GM18858 (cell line): ENCODE measurements at regions not wholly inside any gene's neighbourhood (a gene's known extent, or its start where the extent isn't known, plus 50 kb on each side); places are given as distances from the start of the nearest gene placed in this dataset.

Experiments
- ATAC-seq: cut with Tn5 transposase; IDR thresholded peaks from one replicate; pipeline ENCODE4 v1.9.1; 2021; ENCODE audit not compliant: unreplicated experiment

DNA sequence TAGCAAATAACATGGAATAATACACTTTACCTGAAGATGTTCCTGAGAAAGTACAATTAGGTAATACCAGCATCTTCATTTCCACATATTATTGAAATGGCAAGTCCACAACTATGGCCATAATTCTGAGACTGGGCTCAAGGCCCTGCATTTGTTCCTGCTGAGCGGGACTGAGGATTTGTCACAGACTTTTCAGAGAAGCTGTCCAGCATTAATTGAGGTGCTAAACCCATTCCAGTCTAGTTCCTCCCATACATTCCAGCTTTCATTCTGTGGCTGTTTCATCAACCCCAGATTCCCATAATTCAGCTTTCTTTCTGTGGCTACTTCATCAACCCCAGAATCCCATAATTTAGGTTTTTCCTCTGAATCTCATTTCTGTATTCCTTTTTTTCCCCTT lies 293.4 kb upstream of the GBE1 start:
- ATAC-seq = no peak

DNA sequence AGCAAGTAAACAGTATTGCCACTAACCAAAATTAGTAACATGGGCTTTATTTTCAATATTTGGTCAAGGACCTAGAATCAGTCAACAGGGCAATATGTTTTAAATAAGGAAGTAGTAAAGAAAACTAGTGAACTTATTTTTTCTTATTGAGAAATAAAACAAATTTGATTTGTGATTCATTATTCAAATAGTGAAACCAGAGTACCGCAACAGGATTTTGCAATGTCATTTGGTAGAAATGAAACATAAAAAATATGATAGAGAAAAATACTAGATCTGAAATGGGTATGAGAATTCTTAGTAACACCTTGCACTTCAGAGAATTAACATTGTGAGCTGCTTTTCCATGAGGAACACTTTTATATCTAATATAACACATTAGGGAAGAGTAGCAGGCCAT lies 291.8 kb upstream of the GBE1 start:
- ATAC-seq = no peak

DNA sequence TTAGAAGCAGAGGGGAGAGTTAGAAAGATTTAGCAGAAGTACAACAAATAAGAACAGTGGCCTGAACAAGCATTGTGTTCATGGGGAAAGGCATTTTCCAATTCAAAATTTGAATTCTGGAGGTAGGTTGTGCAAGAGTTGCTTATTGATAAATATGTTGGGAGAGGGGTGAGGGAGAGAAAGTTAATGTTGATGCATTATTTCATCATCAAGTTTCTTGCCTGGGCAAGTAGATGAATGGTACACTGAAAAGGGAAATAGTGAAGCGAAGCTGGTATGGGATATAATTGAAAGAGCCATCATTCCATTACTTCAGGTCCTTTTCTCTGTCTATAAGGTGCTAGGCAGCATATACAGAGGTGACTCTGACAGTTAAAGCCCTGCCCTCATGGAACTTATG lies 288.9 kb upstream of the GBE1 start:
- ATAC-seq = no peak

DNA sequence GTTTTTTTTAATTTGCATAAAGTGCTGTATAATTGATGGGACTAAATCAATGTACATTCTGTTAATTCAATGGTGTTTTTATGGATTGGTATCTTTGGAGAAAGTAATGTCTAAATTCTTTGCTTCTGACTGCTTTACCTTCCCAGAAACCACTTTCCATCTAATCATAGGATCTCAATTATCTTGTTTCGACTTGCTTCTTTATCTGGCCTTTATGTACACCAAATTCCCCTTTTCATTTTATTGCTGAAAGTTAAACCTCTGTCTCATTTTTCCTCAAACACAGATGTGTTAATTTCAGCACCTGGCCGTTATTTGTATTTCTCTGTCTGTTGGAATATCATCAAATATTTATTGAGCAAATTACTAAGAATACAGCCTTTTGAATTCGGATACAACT lies 287.3 kb upstream of the GBE1 start:
- no peak for ATAC-seq

DNA sequence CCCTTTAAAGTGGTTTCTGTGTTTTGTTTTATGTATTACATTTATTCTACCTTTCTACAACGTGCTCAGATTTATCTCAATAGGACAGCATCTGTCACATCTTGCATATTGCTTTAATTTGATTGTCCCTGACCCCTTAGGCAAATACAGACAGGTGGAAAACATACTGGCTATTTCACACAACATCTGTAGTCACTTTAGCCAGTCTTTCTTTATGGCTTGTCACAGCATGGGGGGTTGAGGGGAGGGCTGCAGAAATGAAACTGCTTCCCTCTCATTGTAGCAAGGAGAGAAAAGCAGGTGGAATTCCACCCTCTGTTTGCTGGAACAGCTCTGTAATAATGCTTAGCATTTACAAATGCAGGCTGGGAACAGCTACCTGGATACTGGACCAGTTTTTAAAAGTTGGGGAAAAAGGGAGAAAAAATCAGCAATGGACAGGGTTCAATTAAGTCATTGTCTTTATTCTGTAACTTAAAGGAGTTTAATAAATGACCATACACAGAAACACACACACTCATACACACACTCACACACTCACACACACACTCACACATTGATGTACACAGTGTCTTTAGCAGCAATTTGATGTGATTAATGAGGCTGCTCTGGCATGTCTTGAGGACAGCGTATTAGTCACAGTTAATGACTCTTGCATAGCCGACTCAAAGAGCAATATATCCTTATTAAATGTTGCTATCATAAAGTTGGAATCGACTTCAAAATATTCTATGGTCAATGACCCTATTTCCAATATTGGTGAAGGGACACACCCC lies 283.7 kb upstream of the GBE1 start:
- no peak for ATAC-seq

DNA sequence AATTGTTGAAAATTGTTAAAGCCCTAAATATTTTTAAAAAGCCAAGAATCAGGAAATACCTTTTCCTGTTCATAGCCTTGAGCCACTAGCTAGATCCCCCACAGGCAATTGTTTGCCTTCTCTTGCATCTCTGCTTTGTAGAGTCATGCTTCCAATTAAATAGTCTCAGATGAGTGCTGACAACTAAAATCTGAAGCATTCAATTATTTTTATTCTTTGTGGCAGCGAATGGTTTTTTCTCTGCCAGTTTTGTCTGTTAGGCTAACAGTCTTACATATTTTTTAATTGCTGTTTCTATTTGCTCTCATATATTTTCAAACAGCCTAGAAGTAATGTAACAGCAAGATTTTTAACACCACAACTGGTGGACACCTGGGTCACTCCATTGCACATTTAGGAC lies 277.1 kb upstream of the GBE1 start:
- ATAC-seq = no peak

DNA sequence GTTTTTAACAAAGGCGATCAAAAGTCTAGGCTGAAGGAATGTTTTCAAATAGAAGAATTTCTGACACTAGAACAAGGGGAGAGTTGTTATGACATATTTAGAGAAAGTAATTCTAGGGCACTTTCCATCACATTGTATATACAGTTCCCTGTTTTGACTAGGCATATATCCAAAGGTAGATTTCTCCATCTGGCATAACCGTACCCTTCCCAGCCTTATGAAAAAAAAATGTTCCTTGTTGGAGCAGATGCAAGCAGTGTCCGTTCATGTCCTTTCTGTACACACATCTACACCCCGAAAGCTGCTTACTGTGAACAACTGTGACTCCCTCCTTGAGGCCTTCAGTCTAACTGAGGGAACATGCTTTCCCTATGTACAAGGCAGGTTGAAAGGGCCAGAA lies 271.7 kb upstream of the GBE1 start:
- no peak for ATAC-seq

DNA sequence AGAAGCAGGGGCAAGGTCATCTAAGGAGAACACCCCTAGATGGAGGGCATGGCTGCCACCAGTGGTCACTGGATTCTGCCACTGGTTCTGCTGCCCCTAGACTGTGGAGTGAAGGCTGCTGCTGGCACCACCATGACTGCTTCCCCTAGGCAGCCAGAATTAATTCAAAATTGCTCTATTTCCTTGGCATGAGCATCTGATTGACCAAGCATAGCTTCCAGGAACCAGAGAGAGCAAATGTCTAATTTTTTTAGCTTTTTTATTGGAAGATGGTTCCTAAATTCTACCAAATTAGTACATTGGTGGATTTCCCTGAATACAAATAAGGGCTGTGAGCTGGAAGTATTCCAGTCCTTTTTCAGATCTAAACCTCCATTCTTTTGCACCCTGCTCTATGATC lies 270.2 kb upstream of the GBE1 start:
- no peak for ATAC-seq

DNA sequence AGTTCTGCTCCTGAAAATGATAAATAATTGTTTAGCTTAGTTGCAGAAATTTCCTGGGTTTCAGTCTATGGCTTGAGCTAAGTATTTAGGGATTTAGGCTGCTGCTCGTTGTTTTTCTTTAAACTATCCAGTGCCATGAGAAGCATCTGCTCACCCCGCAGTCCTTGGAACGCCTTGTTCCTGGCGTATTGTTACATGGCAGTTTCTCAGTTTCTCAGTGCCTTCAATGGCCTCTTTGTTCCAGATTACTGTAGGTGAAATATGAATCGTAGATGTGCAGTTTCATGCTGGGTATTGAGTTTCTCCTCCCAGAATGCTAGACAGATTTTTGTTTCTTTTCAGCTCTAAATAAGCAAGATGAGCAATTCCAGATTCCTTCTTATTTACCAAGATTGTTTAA lies 269.5 kb upstream of the GBE1 start:
- no peak for ATAC-seq

DNA sequence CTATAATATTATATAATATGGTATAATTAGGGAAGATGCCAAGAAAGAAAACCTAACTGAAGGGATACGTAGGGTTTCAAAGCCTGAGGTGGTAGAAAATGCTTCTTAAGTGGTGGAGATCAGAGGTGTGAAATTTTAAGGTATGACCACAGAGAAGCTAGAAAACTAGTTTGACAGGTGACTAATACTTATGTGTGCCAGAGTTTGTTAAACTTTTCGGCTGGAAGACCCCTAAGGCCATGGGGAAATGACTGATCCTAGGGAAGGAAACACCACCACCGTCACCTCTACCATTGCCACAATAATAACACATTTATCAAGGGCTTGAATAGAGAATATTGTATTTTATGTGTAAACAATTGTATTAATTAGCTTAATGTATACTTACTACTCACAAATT lies 261.4 kb upstream of the GBE1 start:
- ATAC-seq = no peak

DNA sequence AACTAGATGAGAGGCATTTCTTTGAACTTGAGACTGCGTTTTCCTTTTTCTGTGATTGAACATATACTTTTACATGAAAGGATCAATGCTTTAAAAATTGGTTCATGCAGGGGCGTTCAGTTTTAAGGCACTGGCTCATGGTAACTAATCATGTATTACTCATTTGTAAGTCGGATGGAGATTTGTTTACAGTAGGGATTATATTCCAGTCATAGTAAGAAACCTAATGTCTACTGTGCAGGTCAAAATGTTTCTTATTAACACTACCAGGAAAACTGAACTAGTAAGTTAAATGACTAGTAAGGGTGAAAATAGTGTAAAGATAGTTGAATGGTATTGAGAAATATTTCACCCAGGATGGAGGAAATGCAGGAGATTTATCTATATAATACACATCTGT lies 258.8 kb upstream of the GBE1 start:
- ATAC-seq = no peak

DNA sequence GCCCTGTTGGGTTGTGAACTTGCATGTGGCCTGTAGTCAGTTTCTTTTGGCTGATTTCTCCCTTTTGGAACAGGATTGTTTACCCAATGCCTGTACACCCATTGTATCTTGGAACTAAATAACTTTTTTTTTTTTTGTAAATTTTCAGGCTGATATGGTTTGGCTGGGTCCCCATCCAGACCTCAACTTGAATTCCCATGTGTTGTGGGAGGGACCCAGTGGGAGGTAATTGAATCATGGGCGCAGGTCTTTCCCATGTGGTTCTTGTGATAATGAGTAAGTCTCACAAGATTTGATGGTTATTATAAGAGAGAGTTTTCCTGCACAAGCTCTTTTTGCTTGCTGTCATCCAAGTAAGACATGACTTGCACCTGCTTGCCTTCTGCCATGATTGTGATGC lies 253.8 kb upstream of the GBE1 start:
- no peak for ATAC-seq

DNA sequence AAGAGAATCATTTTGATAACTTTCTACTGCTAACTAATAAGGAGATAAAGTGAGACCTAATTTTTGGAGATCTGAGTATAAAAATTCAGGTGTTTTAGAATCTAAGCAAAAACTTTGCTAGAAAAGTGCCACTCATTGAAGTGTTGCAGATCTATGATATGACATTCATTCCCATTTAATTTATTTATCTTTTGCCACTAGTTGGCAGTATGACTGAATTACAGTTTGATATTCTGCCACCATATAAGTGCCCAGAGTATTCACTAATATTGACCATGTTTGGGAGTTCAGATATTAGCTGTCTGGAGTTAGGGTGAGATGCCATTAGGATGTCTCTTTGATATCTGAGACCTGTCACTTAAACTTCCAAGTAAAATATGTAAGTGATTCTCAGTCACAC lies 251.3 kb upstream of the GBE1 start:
- no peak for ATAC-seq

DNA sequence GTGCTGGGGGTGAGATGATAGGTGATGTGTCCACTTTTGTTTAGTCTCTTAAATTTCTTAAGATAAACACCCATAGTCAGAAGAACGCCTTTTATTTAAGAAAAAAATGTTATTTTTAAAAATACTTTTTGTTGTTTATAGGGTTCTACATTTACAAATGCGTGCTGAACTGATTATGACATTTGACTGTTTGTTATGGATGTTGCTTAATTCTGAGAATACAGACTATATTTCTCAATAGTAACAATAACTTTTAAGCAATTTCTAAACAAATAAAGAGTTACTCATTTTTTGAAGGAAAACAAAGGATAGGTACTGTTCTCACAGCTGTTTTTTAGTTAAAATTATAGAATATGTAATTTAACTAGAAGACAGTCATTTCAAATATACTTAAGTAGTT lies 249.9 kb upstream of the GBE1 start:
- ATAC-seq = no peak

DNA sequence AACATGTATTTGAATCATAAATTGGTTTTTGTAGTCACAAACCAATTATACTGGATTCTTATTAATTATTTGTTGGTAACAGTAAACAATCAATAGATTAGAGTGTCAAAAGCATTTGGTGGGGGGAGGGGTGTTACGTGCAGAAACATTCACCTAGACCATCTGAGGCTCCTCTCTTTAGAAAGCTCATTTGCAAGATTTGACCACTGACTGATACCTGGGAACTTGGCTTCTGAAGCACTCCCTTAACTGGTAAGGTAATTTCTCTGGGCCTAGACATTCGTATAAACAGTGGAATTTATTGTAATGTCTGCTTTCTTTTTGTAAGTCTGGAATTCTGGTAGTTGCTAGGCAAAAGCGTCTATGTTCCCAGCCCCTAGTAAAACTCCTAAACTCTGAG lies 243.8 kb upstream of the GBE1 start:
- ATAC-seq = no peak

DNA sequence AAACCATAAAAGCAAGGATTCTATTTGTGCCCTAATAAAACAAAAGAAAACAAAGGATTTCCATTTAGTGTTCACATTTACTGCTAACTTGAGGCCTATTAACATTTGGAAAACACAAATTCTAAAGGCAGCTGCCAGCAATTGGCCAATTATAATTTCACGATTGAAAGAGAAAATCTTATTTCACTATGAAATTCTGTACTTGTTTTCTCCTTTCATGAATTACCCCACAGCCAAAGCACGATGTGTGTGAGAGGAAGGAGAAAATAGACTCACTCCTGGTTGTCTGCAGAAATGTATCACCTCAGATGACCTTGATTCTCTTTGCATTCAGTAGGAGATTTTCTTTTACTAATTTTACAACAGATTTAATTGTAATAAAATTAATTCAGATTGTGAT lies 242.8 kb upstream of the GBE1 start:
- ATAC-seq = no peak

DNA sequence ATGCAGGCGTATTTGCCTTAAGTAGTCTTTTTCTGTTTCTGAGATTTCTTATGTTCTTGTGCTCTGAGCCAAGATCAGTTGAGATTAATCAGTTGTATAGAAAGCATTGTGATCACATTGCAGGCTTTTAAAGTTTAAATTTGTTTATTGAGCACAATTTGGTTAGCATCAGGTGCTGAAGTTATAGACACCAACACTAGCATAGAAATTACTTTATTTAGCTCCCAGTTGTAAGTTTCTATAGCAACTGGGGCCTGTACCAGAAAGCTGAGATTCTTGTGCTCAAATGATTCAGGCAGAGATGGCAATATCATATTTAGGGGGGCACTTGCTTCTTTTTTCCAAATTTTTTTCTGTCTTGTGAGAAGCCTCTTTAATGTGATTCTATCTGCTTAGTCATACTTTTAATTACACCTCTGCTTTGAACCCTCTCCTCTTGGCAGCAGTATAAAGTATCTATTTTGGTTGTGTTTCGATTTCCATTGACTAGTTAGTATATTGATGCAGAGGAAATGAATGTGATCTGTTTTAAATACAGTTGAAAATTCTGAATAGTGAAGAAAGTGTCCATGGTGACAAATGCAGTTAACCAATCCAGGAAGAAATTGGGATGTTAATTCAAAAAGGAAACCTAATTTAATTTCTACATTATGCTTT lies 241.7 kb upstream of the GBE1 start:
- ATAC-seq = peak; percentile 36

DNA sequence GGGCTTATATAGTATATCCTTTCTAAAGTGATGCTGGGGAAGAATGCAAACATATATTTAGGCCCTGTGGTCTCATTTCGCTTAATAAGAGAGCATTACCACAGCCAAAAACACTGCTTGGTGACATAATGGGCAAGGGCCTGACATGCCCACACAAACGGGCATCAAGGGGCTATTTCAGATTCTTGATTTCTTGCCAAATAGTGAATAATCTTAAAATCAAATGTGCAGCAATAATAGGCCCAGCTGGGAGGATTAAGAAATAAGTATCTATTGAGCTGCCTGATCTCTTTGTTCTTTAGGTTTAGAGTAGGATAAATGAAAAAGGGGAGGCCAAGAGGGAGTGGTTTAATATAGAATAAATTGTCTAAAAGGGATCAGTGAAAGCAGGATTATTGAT lies 241.0 kb upstream of the GBE1 start:
- no peak for ATAC-seq

DNA sequence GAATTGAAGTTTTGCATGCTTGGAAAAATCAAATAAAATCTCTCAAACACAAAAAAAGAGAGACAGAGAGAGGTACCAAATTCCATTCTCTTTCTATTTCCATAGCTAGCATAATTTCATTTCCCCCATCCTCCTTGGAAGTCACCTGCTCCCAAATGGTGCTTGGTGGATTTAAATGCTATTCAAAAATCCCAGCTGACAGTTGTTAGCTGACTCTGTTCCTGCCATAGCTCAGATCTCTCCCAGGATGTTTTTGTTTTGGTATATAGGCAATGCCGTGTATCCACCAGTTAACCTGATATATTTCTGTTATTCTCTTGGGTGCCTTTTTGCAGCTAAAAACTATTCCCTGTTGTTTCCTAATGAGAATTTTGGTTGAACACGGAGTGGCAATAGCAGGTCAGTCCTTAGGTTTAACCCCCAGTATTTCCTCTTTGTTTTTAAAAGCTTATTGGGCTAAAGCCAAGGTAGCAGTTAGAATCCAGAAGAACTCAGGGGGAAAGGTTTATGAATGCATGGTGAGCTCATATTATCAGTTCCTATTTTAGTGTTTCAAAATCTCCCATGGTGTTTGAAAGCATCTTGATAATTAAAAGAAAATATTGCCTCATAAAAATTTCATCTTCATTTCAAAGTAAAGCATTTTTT lies 240.0 kb upstream of the GBE1 start:
- no peak for ATAC-seq

DNA sequence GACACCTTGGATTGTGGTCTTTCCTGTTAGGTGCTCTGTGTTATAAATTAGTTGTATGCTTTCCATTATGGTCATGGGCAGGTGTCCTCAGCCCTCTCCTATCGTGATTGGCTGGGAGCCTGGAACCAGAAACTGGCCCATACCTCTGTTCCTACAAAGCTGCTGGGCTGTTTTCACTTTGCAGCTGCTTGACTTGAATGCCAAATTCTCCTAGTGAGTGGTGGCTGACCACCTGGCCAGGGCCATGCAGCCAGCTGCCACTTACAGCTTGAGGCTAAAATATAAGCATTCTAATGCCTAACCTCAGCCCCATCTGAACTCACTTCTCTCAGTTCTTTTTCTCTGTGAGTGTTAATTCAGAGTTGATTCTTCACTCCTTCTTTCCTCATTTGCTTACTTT lies 239.3 kb upstream of the GBE1 start:
- ATAC-seq = no peak

DNA sequence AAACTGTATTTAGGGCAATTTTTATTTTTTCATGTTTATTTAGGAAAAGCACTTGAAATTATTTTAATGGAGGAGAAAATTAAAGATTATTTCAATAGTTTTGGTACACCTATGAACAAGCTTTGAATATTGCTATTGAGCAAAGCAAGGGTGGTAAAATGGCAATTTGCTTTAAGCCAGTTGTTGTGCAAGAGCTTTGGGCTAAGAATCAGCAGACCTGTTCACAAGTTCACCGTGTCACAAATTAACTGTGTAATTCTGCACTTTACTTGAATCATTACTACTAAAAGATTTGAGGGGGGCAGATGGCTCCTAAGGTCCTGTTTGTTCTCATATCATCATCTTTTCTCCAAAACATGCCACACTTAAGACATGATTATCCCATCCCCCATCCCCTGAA lies 238.9 kb upstream of the GBE1 start:
- ATAC-seq = no peak

DNA sequence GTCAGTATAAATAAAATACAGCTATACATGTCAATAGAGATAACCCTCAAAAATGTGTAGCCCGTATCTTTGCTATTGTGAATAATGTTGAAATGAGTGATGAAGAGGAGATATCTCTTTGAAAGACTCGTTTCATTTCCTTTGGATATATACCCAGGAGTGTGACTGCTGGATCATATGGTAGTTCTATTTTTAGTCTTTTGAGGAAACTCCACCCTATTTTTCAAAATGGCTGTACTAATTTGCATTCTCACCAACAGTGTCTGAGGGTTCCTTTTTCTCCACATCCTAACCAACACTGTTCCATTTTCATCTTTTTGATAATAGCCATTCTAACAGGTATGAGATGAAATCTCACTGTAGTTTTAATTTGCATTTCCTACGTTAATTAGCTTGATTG lies 237.5 kb upstream of the GBE1 start:
- ATAC-seq = no peak
